Karpas-422 (cell line): ENCODE measurements at regions not wholly inside any gene's neighbourhood (a gene's known extent, or its start where the extent isn't known, plus 50 kb on each side); places are given as distances from the start of the nearest gene placed in this dataset.
"Not testable (repeated sequence)": the region's sequence is repeated elsewhere in the genome, so short reads cannot be mapped to it uniquely, and the experiment has no call there.

Experiments
- DNase-seq: peaks from one replicate; pipeline ENCODE4 v3.0.0-alpha.2; 2015
- H2AFZ ChIP-seq: fragments of 200-600 bp; sonication (generic); 2 replicates; pipeline ENCODE4 v1.6.1; 2014; ENCODE audit warnings: antibody characterized with exemption, low read length, mixed read lengths
- H3K27ac ChIP-seq: fragments of 200-600 bp; sonication (generic); 2 replicates; pipeline ENCODE4 v1.5.1; 2014; ENCODE audit warnings: mild to moderate bottlenecking, low read length, moderate library complexity
- H3K27me3 ChIP-seq: fragments of 200-600 bp; sonication (generic); 2 replicates; pipeline ENCODE4 v1.6.1; 2014; ENCODE audit warnings: low read length, mixed read lengths
- H3K36me3 ChIP-seq: fragments of 200-600 bp; sonication (generic); 2 replicates; pipeline ENCODE4 v1.6.1; 2014; ENCODE audit warnings: low read length, mixed read lengths; ENCODE audit not compliant: insufficient read depth
- H3K4me1 ChIP-seq: fragments of 200-600 bp; sonication (generic); 2 replicates; pipeline ENCODE4 v1.6.1; 2014; ENCODE audit warnings: mild to moderate bottlenecking, low read length, mixed read lengths
- H3K4me2 ChIP-seq: fragments of 200-600 bp; sonication (generic); 2 replicates; pipeline ENCODE4 v1.6.1; 2014; ENCODE audit warnings: low read length, low read depth, mild to moderate bottlenecking; ENCODE audit not compliant: poor library complexity, severe bottlenecking
- H3K4me3 ChIP-seq: fragments of 200-600 bp; sonication (generic); 2 replicates; pipeline ENCODE4 v1.5.1; 2014; ENCODE audit warnings: mild to moderate bottlenecking, antibody characterized with exemption, low read length, mixed read lengths
- H3K79me2 ChIP-seq: fragments of 200-600 bp; sonication (generic); 2 replicates; pipeline ENCODE4 v1.6.1; 2014; ENCODE audit warnings: mild to moderate bottlenecking, low read length, mixed read lengths
- H3K9ac ChIP-seq: fragments of 200-600 bp; sonication (generic); 2 replicates; pipeline ENCODE4 v1.6.0; 2014; ENCODE audit warnings: low read length
- H3K9me2 ChIP-seq: fragments of 200-600 bp; sonication (generic), shearing (Covaris generic); replicated peaks from 2 replicates; pipeline ENCODE4 v1.6.0; 2014; ENCODE audit warnings: mild to moderate bottlenecking, low read length, moderate library complexity; ENCODE audit not compliant: insufficient read depth
- H3K9me3 ChIP-seq: fragments of 300-700, 200-600 bp; sonication (generic); 2 replicates; pipeline ENCODE4 v1.6.1; 2014; ENCODE audit warnings: low read length, mixed read lengths
- H4K20me1 ChIP-seq: fragments of 200-600 bp; sonication (generic); 2 replicates; pipeline ENCODE4 v1.6.1; 2014; ENCODE audit warnings: mild to moderate bottlenecking, antibody characterized with exemption, low read length, low read depth; ENCODE audit not compliant: insufficient read depth

DNA sequence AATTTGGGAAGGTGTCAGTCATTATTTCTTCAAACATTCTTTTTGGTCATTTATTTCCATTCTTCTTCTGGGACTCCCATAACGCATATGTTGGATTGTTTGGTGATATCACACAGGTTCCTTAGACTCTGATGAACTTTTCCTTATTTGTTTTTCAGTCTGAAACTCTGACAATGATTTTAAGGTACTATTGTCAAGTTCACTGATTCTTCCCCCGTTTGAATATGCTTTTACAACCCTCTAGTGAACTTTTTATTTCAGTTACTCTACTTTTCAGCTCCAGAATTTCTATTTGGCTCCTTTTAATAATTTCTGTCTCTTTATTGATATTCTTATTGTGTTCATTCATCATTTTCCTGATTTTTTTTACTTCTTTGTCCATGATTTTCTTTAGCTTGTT, 92.5 kb upstream of the RORB start:
- DNase-seq, result peak; percentile 40
- H3K27ac ChIP-seq, result no peak overlapping the region
- no peaks in the 10 kb centered on the region for H3K36me3 ChIP-seq
- no peak overlapping the region for H3K4me3 ChIP-seq
- H4K20me1 ChIP-seq, result no peaks in the 10 kb centered on the region
- no peaks in the 10 kb centered on the region for H3K27me3 ChIP-seq
- no peak overlapping the region for H3K4me2 ChIP-seq
- H3K9me2 ChIP-seq, result 0 out of 2 replicates have a peak, but pooled peaks cover 3% of the 10 kb centered on the region
- H3K9ac ChIP-seq, result no peak overlapping the region
- H2AFZ ChIP-seq, result no peak overlapping the region
- H3K79me2 ChIP-seq, result no peaks in the 10 kb centered on the region
- H3K4me1 ChIP-seq, result no peaks in the 10 kb centered on the region
- peaks cover 19% of the 10 kb centered on the region for H3K9me3 ChIP-seq

DNA sequence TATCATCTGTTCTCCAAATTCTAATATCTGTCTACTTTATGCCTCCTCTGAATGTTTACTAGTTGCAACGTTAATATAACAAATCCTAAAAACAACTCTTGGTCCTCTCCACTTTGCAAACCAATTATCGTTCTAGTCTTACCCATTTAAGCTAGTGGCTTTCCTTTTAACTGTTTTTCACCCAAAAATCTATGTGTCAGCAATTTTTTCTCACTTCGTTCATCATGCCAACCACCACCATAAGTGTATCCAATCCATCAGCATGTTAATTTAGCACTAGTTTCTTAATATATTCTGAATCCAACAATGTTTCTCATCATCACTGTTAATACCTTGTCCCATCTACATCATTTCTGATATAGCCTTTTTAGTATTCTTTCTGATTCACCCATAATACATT, 90.0 kb upstream of the RORB start:
- Histone ChIP-seq H3K9ac (no peak overlapping the region), H3K27ac (no peak overlapping the region), H3K4me2 (no peak overlapping the region), H3K36me3 (no peaks in the 10 kb centered on the region), H3K9me3 (peaks cover 19% of the 10 kb centered on the region), H3K4me3 (no peak overlapping the region), H3K27me3 (no peaks in the 10 kb centered on the region), H2AFZ (no peak overlapping the region), H3K9me2 (0 out of 2 replicates have a peak, but pooled peaks cover 3% of the 10 kb centered on the region), H3K79me2 (no peaks in the 10 kb centered on the region), H3K4me1 (no peaks in the 10 kb centered on the region), H4K20me1 (no peaks in the 10 kb centered on the region)
- DNase-seq, result no peak

DNA sequence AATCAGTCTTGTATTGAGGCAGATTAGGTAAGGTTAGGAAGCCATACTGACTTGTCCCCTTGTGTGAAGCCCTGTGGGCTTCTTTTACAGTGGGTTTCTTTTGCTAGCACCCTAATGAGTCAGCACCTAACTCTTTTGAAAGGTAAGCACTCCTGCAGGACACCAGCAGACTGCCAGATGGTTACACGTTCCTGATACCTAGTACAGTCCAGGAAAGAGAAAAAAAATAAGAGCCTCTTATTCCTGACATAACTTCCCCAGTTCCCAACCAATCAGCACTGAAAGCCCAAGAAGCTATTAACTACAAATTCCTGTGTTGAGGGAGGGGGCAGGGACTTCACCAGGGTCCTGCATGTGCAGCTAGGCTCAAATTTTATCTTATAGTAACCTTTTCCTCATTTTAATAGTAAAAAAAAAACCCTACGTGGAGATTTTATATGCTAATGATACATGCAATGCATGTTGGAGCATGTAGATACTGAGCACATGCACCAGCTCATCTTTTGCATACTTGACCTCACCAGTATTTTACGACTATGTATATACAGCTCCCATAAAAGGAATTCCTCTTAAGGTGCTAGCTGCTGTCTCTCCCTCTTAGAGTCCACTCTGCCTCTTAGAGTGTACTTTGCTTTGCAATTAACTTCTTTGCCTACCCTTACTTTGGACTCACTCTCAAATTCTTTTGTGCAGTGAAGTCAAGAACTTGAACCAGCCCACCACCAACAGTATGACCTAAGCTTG, 84.7 kb upstream of the RORB start:
- no peak overlapping the region for H3K9ac ChIP-seq
- H3K36me3 ChIP-seq, result no peaks in the 10 kb centered on the region
- H3K4me1 ChIP-seq, result no peaks in the 10 kb centered on the region
- no peaks in the 10 kb centered on the region for H3K27me3 ChIP-seq
- no peaks in the 10 kb centered on the region for H3K79me2 ChIP-seq
- H3K4me3 ChIP-seq, result no peak overlapping the region
- H2AFZ ChIP-seq, result no peak overlapping the region
- H3K4me2 ChIP-seq, result no peak overlapping the region
- H3K27ac ChIP-seq, result no peak overlapping the region
- no peaks in the 10 kb centered on the region for H4K20me1 ChIP-seq
- H3K9me3 ChIP-seq, result no peaks in the 10 kb centered on the region
- DNase-seq, result no peak
- no peaks in the 10 kb centered on the region for H3K9me2 ChIP-seq

DNA sequence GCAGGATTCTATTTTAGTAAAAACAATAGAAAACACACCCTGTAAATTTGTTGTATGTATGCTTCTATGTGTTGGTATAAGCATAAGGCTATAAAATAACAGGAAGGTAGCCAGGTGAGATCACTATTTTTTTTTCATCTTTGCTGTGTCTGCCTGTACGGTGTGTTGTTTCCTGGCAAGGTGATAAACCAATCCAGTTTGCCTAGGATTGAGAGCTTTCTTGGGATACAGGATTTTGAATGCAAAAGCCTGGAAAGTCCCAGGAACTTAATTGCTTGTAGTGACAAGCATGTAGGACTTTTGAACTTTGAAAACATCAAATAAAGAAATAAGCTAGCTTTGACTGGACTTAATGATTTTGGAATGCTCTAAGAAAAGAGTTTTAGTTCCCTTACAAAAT, 83.3 kb upstream of the RORB start:
- no peaks in the 10 kb centered on the region for H3K79me2 ChIP-seq
- no peaks in the 10 kb centered on the region for H3K9me2 ChIP-seq
- H3K9me3 ChIP-seq, result no peaks in the 10 kb centered on the region
- H3K9ac ChIP-seq, result no peak overlapping the region
- H3K4me1 ChIP-seq, result no peaks in the 10 kb centered on the region
- H3K27ac ChIP-seq, result no peak overlapping the region
- H3K4me3 ChIP-seq, result no peak overlapping the region
- no peaks in the 10 kb centered on the region for H3K27me3 ChIP-seq
- no peak overlapping the region for H3K4me2 ChIP-seq
- H3K36me3 ChIP-seq, result no peaks in the 10 kb centered on the region
- H2AFZ ChIP-seq, result no peak overlapping the region
- H4K20me1 ChIP-seq, result no peaks in the 10 kb centered on the region
- DNase-seq, result no peak

DNA sequence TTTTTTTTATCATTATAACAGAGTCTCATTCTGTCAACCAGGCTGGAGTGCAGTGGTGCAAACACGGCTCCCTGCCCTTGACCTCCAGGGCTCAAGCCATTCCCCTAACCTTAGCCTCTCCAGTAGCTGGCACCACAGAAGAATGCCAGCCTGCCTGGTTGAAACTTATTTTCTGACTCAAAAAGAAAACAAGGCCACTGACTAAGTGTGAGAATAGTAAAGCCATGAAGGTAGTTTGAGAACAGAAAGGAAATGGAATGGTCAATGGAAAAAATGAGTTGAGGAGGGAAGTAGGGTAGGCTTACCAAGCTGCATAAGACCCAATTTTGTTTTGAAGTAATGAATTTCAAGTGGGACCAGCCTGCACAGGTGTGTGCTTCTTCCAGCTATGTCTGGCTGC, 82.8 kb upstream of the RORB start:
- no peaks in the 10 kb centered on the region for H3K79me2 ChIP-seq
- H2AFZ ChIP-seq, result no peak overlapping the region
- H3K27me3 ChIP-seq, result no peaks in the 10 kb centered on the region
- no peak overlapping the region for H3K9ac ChIP-seq
- no peaks in the 10 kb centered on the region for H3K4me1 ChIP-seq
- no peaks in the 10 kb centered on the region for H3K36me3 ChIP-seq
- H3K4me3 ChIP-seq, result no peak overlapping the region
- H3K4me2 ChIP-seq, result no peak overlapping the region
- H3K9me3 ChIP-seq, result no peaks in the 10 kb centered on the region
- no peaks in the 10 kb centered on the region for H3K9me2 ChIP-seq
- DNase-seq, result no peak
- H4K20me1 ChIP-seq, result no peaks in the 10 kb centered on the region
- no peak overlapping the region for H3K27ac ChIP-seq

DNA sequence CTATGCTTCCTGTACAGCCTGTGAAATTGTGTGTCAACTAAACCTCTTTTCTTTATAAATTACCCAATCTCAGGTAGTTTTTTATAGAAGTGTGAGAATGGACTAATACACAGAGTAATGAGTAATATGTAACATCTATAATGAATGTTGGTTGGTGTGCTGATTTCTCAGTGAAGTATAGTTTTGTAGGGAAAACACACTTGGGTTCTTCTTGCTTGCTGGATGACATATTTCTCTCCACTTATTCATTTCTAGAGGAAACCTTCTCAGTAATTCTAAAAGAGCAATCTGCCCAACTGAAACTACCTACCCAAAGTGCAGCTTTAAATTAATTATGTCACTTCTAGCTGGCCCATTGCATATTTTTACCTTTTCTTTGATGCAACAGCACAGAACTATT, 81.1 kb upstream of the RORB start:
- Histone ChIP-seq H3K4me1 (no peaks in the 10 kb centered on the region), H4K20me1 (no peaks in the 10 kb centered on the region)

DNA sequence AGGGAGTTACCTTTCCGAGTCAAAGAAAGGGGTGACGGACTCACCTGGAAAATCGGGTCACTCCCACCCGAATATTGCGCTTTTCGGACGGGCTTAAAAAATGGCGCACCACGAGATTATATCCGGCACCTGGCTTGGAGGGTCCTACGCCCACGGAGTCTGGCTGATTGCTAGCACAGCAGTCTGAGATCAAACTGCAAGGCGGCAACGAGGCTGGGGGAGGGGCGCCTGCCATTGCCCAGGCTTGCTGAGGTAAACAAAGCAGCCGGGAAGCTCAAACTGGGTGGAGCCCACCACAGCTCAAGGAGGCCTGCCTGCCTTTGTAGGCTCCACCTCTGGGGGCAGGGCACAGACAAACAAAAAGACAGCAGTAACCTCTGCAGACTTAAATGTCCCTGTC, 72.6 kb upstream of the RORB start:
- not testable (repeated sequence) for H3K4me1 ChIP-seq, H3K79me2 ChIP-seq, H3K9ac ChIP-seq, DNase-seq, H3K27ac ChIP-seq, H2AFZ ChIP-seq, H3K27me3 ChIP-seq, H4K20me1 ChIP-seq, H3K4me2 ChIP-seq, H3K9me2 ChIP-seq, H3K4me3 ChIP-seq, H3K36me3 ChIP-seq, H3K9me3 ChIP-seq

More for the DNA sequence above, 81.1 kb upstream of the RORB start:
- no peak overlapping the region for H2AFZ ChIP-seq
- H3K27me3 ChIP-seq, result no peaks in the 10 kb centered on the region
- no peaks in the 10 kb centered on the region for H3K9me3 ChIP-seq
- no peaks in the 10 kb centered on the region for H3K9me2 ChIP-seq
- H3K9ac ChIP-seq, result no peak overlapping the region
- no peak overlapping the region for H3K27ac ChIP-seq
- no peak overlapping the region for H3K4me2 ChIP-seq
- no peaks in the 10 kb centered on the region for H3K36me3 ChIP-seq
- H3K79me2 ChIP-seq, result no peaks in the 10 kb centered on the region
- no peak overlapping the region for H3K4me3 ChIP-seq
- no peak for DNase-seq

DNA sequence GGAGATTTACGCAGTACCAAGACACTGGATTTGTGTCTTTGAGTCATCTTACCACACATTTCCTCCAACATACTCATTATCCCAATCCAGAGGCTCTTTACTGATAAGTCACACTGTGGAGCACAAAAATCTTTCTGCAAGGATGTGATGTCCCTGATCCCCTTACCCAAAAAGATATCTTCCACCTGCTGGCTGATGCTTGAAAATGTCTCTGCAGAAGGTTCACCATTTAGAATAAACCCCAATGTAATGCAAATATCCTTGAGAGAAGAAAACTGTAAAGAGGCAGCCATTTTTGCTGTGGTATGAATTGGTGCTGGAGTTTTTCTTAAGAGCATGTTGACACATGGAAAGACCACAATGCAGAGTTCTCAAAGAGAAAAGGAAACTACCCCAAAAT, 65.7 kb upstream of the RORB start:
- Histone ChIP-seq H3K4me1 (no peaks in the 10 kb centered on the region), H3K9me2 (no peaks in the 10 kb centered on the region), H3K27me3 (no peaks in the 10 kb centered on the region), H2AFZ (no peak overlapping the region), H3K9me3 (no peaks in the 10 kb centered on the region), H4K20me1 (no peaks in the 10 kb centered on the region), H3K4me3 (no peak overlapping the region), H3K36me3 (no peaks in the 10 kb centered on the region), H3K79me2 (no peaks in the 10 kb centered on the region), H3K4me2 (no peak overlapping the region), H3K9ac (no peak overlapping the region), H3K27ac (no peak overlapping the region)
- DNase-seq, result no peak
